Ishikawa (cell line): ENCODE measurements at regions not wholly inside any gene's neighbourhood (a gene's known extent, or its start where the extent isn't known, plus 50 kb on each side); places are given as distances from the start of the nearest gene placed in this dataset.

Source experiments
- CREB1 ChIP-seq: IDR thresholded peaks from 2 replicates; pipeline ENCODE4 v1.6.1; 2012; ENCODE audit warnings: low read depth
- EGR1 ChIP-seq: IDR thresholded peaks from 2 replicates; pipeline ENCODE4 v1.6.1; 2012
- EP300 ChIP-seq: IDR thresholded peaks from 2 replicates; pipeline ENCODE4 v1.6.1; 2012; ENCODE audit warnings: borderline replicate concordance
- MAX ChIP-seq: IDR thresholded peaks from 2 replicates; pipeline ENCODE4 v1.6.1; 2012
- TAF1 ChIP-seq: IDR thresholded peaks from 2 replicates; pipeline ENCODE4 v1.6.1; 2012; ENCODE audit warnings: low read depth, mild to moderate bottlenecking
- TCF12 ChIP-seq: IDR thresholded peaks from 2 replicates; pipeline ENCODE4 v1.6.1; 2012; ENCODE audit warnings: low read depth
- TEAD4 ChIP-seq: IDR thresholded peaks from 2 replicates; pipeline ENCODE4 v1.6.1; 2012
- YY1 ChIP-seq: IDR thresholded peaks from 2 replicates; pipeline ENCODE4 v1.6.1; 2012; ENCODE audit warnings: low read depth

- TF ChIP-seq CREB1 = no peak
- TF ChIP-seq YY1 = no peak
- no peak for TF ChIP-seq TAF1
- TF ChIP-seq TCF12 = no peak
- TF ChIP-seq EP300 = no peak
- no peak for TF ChIP-seq MAX
- no peak for TF ChIP-seq TEAD4
- no peak for TF ChIP-seq EGR1
Observed at GRCh38 chr5:127228540-127229184, 61.9 kb upstream of the MEGF10 start.
